GM12878 (cell line): ENCODE measurements at regions not wholly inside any gene's neighbourhood (a gene's known extent, or its start where the extent isn't known, plus 50 kb on each side); places are given as distances from the start of the nearest gene placed in this dataset.

ENCODE experiments used
- ATAC-seq: fragments of 200-7000 bp; cut with Tn5 transposase; 3 replicates; pipeline ENCODE4 v1.9.1; 2020; ENCODE audit warnings: mild to moderate bottlenecking, moderate library complexity
- BruUV-seq: library from RNA; stranded (reverse); fragments of 400-500 nt; replicated peaks from 2 replicates; lab custom pipeline; 2021; lab: Mats Ljungman, UMichigan
- CTCF ChIA-PET: fragments of 300-600 bp; sonication (Branson Sonifier 250); formaldehyde crosslinking; extraction: SDS; loops from one replicate; lab custom pipeline; 2021; ENCODE audit warnings: inconsistent platforms; lab: Yijun Ruan, JAX
- POLR2A ChIA-PET: fragments of 350-600 bp; formaldehyde crosslinking; extraction: SDS; loops from one replicate; lab custom pipeline; 2021; ENCODE audit warnings: inconsistent platforms; lab: Charles Lee
- RAD21 ChIA-PET: fragments of 300-600 bp; sonication (Branson Sonifier 250); formaldehyde crosslinking; loops from one replicate; lab custom pipeline; 2023; ENCODE audit warnings: antibody characterized with exemption; ENCODE audit not compliant: unreplicated experiment; lab: Charles Lee
- SMC1A ChIA-PET: fragments of 300-600 bp; sonication (Branson Sonifier 250); formaldehyde crosslinking; loops from one replicate; lab custom pipeline; 2023; ENCODE audit not compliant: unreplicated experiment, uncharacterized antibody; lab: Charles Lee
- DNase-seq: peaks from one replicate; pipeline ENCODE4 v3.0.0-alpha.2; 2011; ENCODE audit warnings: low read depth, low spot score
- FAIRE-seq: peaks from 3 replicates; lab custom pipeline; 2011; peaks lifted over from hg19 to GRCh38; lab: Jason Lieb, UNC
- H2AFZ ChIP-seq: 2 replicates; pipeline ENCODE4 v1.6.0; 2011; ENCODE audit warnings: low read depth, low read length, control low read depth; ENCODE audit not compliant: control insufficient read depth
- H3K27ac ChIP-seq: 2 replicates; pipeline ENCODE4 v1.5.1; 2011; ENCODE audit warnings: control low read depth; ENCODE audit not compliant: control insufficient read depth, insufficient read depth
- H3K27me3 ChIP-seq, 2 experiments: replicated peaks in 1 of 2; 2 replicates each; pipeline versions ENCODE4 v1.6.0 to v1.6.1; 2011; ENCODE audit warnings: low read length in 1 of 2; ENCODE audit not compliant: control insufficient read depth in 2 of 2, insufficient read depth in 2 of 2
- H3K36me3 ChIP-seq, 2 experiments: 2 replicates each; pipeline ENCODE4 v1.5.1; 2011; ENCODE audit warnings: low read length in 1 of 2; ENCODE audit not compliant: control insufficient read depth in 2 of 2, insufficient read depth in 2 of 2
- H3K4me1 ChIP-seq: 2 replicates; pipeline ENCODE4 v1.6.1; 2011; ENCODE audit warnings: mild to moderate bottlenecking, low read length, moderate library complexity, mixed read lengths; ENCODE audit not compliant: control insufficient read depth, insufficient read depth
- H3K4me2 ChIP-seq: 2 replicates; pipeline ENCODE4 v1.6.0; 2011; ENCODE audit warnings: control low read depth; ENCODE audit not compliant: control insufficient read depth, insufficient read depth
- H3K4me3 ChIP-seq: fragments of 200-600 bp; sonication (generic); 2 replicates; pipeline ENCODE4 v1.5.1; 2016
- H3K79me2 ChIP-seq: 2 replicates; pipeline ENCODE4 v1.6.0; 2011; ENCODE audit warnings: low read length; ENCODE audit not compliant: control insufficient read depth, insufficient read depth
- H3K9ac ChIP-seq: 2 replicates; pipeline ENCODE4 v1.8.0; 2011; ENCODE audit warnings: low read length, control low read depth, mixed read lengths; ENCODE audit not compliant: control insufficient read depth, insufficient read depth
- H3K9me3 ChIP-seq: replicated peaks from 3 replicates; pipeline ENCODE4 v1.5.1; 2011; ENCODE audit warnings: mild to moderate bottlenecking, low read length; ENCODE audit not compliant: control insufficient read depth, insufficient read depth
- H4K20me1 ChIP-seq: 2 replicates; pipeline ENCODE4 v1.6.0; 2011; ENCODE audit not compliant: control insufficient read depth, insufficient read depth
- CREM ChIP-seq: IDR thresholded peaks from 2 replicates; pipeline ENCODE4 v1.6.1; 2014; ENCODE audit warnings: antibody characterized with exemption, low read depth
- MAX ChIP-seq: IDR thresholded peaks from 2 replicates; pipeline ENCODE4 v1.6.1; 2012; ENCODE audit warnings: low read depth, low read length, improper control_type of control experiment
- ZNF217 ChIP-seq: fragments of 450-650 bp; IDR thresholded peaks from 2 replicates; pipeline ENCODE4 v1.6.1; 2017; ENCODE audit warnings: antibody characterized with exemption, mild to moderate bottlenecking
- ZNF687 ChIP-seq: fragments of 450-650 bp; IDR thresholded peaks from 2 replicates; pipeline ENCODE4 v1.6.1; 2017; ENCODE audit warnings: mild to moderate bottlenecking, moderate library complexity
- WGBS: methylation state at CpG from one replicate; pipeline ENCODE4 v1.1.6; 2016; ENCODE audit warnings: low lambda C conversion rate; ENCODE audit not compliant: insufficient replicate concordance, insufficient coverage; ENCODE audit errors: missing lambda C conversion rate; 5-methylcytosine and 5-hydroxymethylcytosine counted together
- in situ Hi-C: fragments of 300-500 bp; cut with MboI; formaldehyde crosslinking; loops from 9 replicates; pipeline ENCODE4 v1.14.3; 2018; ENCODE audit warnings: mixed read lengths
- intact Hi-C: fragments of 100-400 bp; cut with micrococcal nuclease; formaldehyde crosslinking; loops from one replicate; pipeline ENCODE4 v1.14.2; 2022; ENCODE audit not compliant: unreplicated experiment

- no peak for ATAC-seq
- ChIA-PET POLR2A (no interaction called here), RAD21 (no interaction called here)
- WGBS: 4% methylated on average over 2 of the region's 2 CpGs
- intact Hi-C loops (no loop called here), in situ Hi-C loops (no loop called here)
- Histone ChIP-seq H3K36me3 (no peaks in the 10 kb centered on the region), H3K27me3 (no peaks in the 10 kb centered on the region)
- TF ChIP-seq MAX (no peak), ZNF687 (no peak), ZNF217 (no peak), CREM (no peak)
- TF ChIP-seq, all 136 proteins: peak for 0
- H3K79me2 ChIP-seq: no peaks in the 10 kb centered on the region
- ChIA-PET SMC1A (no interaction called here), CTCF (no interaction called here)
- no peak overlapping the region for H3K27ac ChIP-seq
- FAIRE-seq (no peak), DNase-seq (no peak)
- no peak overlapping the region for H3K9ac ChIP-seq
- no TSS peak for BruUV-seq
- no peaks in the 10 kb centered on the region for H3K9me3 ChIP-seq
- H3K4me1 ChIP-seq: no peaks in the 10 kb centered on the region
- H3K4me2 ChIP-seq: no peak overlapping the region
- no peak overlapping the region for H3K4me3 ChIP-seq
- H2AFZ ChIP-seq: no peak overlapping the region
- no peaks in the 10 kb centered on the region for H4K20me1 ChIP-seq
These were observed 128.8 kb upstream of the ARGLU1 start for GRCh38 chr13:106696719-106697118.
